Embryonic facial prominence (tissue), 1 donor: ENCODE measurements at regions not wholly inside any gene's neighbourhood (a gene's known extent, or its start where the extent isn't known, plus 50 kb on each side); places are given as distances from the start of the nearest gene placed in this dataset.

Experiments
- DNase-seq: peaks from one replicate; pipeline ENCODE4 v3.0.0-alpha.2; 2016; ENCODE audit errors: extremely low spot score

- DNase-seq, result no peak
These were observed 184.7 kb upstream of the FN1 start for GRCh38 chr2:215620528-215620927.

- DNase-seq, result no peak
These were observed 184.1 kb upstream of the FN1 start for GRCh38 chr2:215619989-215620388.

GRCh38 chr2:215619022-215619958, 183.4 kb upstream of the FN1 start:
- no peak for DNase-seq

GRCh38 chr2:215618145-215618544, 182.3 kb upstream of the FN1 start:
- no peak for DNase-seq

GRCh38 chr2:215617060-215617824, 181.4 kb upstream of the FN1 start:
- no peak for DNase-seq

- DNase-seq, result no peak
These were observed 179.9 kb upstream of the FN1 start for GRCh38 chr2:215615803-215616174.

GRCh38 chr2:215615067-215615802, 179.4 kb upstream of the FN1 start:
- DNase-seq, result no peak

GRCh38 chr2:215614296-215614695, 178.4 kb upstream of the FN1 start:
- no peak for DNase-seq

- no peak for DNase-seq
These were observed 178.0 kb upstream of the FN1 start for GRCh38 chr2:215613888-215614287.

- no peak for DNase-seq
These were observed 177.4 kb upstream of the FN1 start for GRCh38 chr2:215613280-215613679.

GRCh38 chr2:215612786-215613185, 176.9 kb upstream of the FN1 start:
- no peak for DNase-seq

- no peak for DNase-seq
These were observed 175.9 kb upstream of the FN1 start for GRCh38 chr2:215611609-215612386.

- no peak for DNase-seq
These were observed 173.5 kb upstream of the FN1 start for GRCh38 chr2:215609089-215610032.

GRCh38 chr2:215607766-215608165, 171.9 kb upstream of the FN1 start:
- no peak for DNase-seq

GRCh38 chr2:215606219-215606618, 170.4 kb upstream of the FN1 start:
- DNase-seq, result no peak

- DNase-seq, result no peak
These were observed 169.3 kb upstream of the FN1 start for GRCh38 chr2:215605214-215605613.

- DNase-seq, result no peak
These were observed 168.7 kb upstream of the FN1 start for GRCh38 chr2:215604606-215605005.

- no peak for DNase-seq
These were observed 167.6 kb upstream of the FN1 start for GRCh38 chr2:215603440-215603839.

- DNase-seq, result no peak
These were observed 167.1 kb upstream of the FN1 start for GRCh38 chr2:215602997-215603396.

- no peak for DNase-seq
These were observed 166.3 kb upstream of the FN1 start for GRCh38 chr2:215601990-215602721.
